Psoas muscle (tissue), 7 donors: ENCODE measurements at regions not wholly inside any gene's neighbourhood (a gene's known extent, or its start where the extent isn't known, plus 50 kb on each side); places are given as distances from the start of the nearest gene placed in this dataset.

ENCODE experiments used
- ATAC-seq, 4 donors: fragments of 200-7000 bp; cut with Tn5 transposase; one replicate each; pipeline ENCODE4 v1.9.1; 2020; ENCODE audit warnings: moderate library complexity in 3 of 4, mild to moderate bottlenecking in 2 of 4
- DNase-seq, 2 donors: peaks; one replicate each; pipeline ENCODE4 v3.0.0-alpha.2; 2020
- H3K27ac ChIP-seq: fragments of 200-600 bp; one replicate; pipeline ENCODE4 v1.8.0; 2022
- H3K27me3 ChIP-seq, 3 donors: fragments of 200-600 bp in 1 of 3; one replicate each; pipeline versions ENCODE4 v1.6.1 to v1.8.0; 2013 to 2022; ENCODE audit warnings: low read length in 2 of 3, mild to moderate bottlenecking in 2 of 3, moderate library complexity in 1 of 3; ENCODE audit not compliant: insufficient read depth in 3 of 3
- H3K36me3 ChIP-seq, 2 donors: fragments of 200-600 bp in 1 of 2; one replicate each; pipeline versions ENCODE4 v1.6.1 to v1.8.0; 2013 to 2022; ENCODE audit warnings: low read depth in 1 of 2, mild to moderate bottlenecking in 1 of 2, moderate library complexity in 1 of 2; ENCODE audit not compliant: insufficient read depth in 1 of 2
- H3K4me1 ChIP-seq: fragments of 200-600 bp; one replicate; pipeline ENCODE4 v1.8.0; 2022
- H3K4me3 ChIP-seq: fragments of 200-600 bp; one replicate; pipeline ENCODE4 v1.8.0; 2022; ENCODE audit warnings: mild to moderate bottlenecking
- H3K9me3 ChIP-seq: fragments of 200-600 bp; one replicate; pipeline ENCODE4 v1.8.0; 2022
- WGBS, 3 donors: extraction: QIAGEN DNeasy Blood & Tissue Kit; methylation state at CpG; one replicate each; pipeline versions ENCODE4 v1.1.6 to v1.1.7; 2013; 5-methylcytosine and 5-hydroxymethylcytosine counted together
- intact Hi-C, 2 donors: fragments of 100-400 bp; cut with DNase I; formaldehyde crosslinking; loops; one replicate each; pipeline versions ENCODE4 v1.11.0 to v1.14.2; 2022
- TF ChIP-seq, protein P1 (sequence below): fragments of 200-600 bp; IDR thresholded peaks from one replicate; pipeline ENCODE4 v1.8.0; 2022; ENCODE audit warnings: antibody characterized with exemption
- donor health status: healthy with polysubstance abuse.
- donor health status: DM: no; HTN: no; CAD: no; lungs with moderate emphysema.
- donor health status: Bipolar disorder and iron deficiency.
- donor health status: healthy.
- donor health status: DM: yes; HTN: yes; CAD: no.
- donor health status: DM: no; HTN: no; CAD: no.
- donor health status: DM: yes; HTN: yes; CAD: no.

GRCh38 chr5:174999581-174999980 is 275.2 kb downstream of the MSX2 start:
- WGBS, 3 donors = 38 to 49% (median 46%) methylated on average over 8 of the region's 8 CpGs
- intact Hi-C loops = no loop called here
- H3K4me3 ChIP-seq = no peak overlapping the region
- no peak overlapping the region for H3K27ac ChIP-seq
- TF ChIP-seq, protein P1, sequence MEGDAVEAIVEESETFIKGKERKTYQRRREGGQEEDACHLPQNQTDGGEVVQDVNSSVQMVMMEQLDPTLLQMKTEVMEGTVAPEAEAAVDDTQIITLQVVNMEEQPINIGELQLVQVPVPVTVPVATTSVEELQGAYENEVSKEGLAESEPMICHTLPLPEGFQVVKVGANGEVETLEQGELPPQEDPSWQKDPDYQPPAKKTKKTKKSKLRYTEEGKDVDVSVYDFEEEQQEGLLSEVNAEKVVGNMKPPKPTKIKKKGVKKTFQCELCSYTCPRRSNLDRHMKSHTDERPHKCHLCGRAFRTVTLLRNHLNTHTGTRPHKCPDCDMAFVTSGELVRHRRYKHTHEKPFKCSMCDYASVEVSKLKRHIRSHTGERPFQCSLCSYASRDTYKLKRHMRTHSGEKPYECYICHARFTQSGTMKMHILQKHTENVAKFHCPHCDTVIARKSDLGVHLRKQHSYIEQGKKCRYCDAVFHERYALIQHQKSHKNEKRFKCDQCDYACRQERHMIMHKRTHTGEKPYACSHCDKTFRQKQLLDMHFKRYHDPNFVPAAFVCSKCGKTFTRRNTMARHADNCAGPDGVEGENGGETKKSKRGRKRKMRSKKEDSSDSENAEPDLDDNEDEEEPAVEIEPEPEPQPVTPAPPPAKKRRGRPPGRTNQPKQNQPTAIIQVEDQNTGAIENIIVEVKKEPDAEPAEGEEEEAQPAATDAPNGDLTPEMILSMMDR = no peak
- peaks cover 10% of the 10 kb centered on the region for H3K9me3 ChIP-seq
- no peaks in the 10 kb centered on the region for H3K36me3 ChIP-seq
- no peaks in the 10 kb centered on the region for H3K27me3 ChIP-seq
- no peak for ATAC-seq
- no peak for DNase-seq
- H3K4me1 ChIP-seq = no peaks in the 10 kb centered on the region

DNA sequence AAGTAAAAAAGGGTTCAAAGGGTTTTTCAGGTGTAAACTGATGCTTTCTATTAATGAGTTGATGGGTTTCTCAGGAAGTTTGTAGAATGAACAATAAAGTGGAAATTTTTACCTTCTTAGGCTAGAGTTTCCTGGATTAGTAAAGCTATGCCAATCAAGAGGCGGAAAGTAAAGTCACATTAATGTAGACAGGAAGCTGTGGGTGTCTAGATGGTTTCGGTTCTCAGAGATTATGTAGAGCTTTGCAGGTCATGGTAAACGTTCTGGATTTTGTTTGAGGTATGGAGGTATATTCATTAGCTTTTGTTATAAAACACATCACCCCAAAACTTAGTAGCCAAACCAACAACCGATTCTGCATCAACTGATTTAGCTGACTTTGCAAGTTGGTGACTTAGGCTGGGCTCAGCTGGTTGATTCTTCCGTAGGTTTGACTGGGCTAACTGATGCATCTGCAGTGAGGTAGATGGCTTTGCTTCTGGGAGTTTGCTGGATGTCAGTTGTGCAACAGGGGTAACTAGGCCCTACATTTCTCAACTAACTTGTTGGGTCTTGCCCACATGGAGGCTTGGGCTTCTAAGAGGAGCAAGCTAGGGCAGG is 273.8 kb downstream of the MSX2 start:
- no peak for ATAC-seq
- H3K4me3 ChIP-seq = no peak overlapping the region

GRCh38 chr5:174997688-174998087 is 273.3 kb downstream of the MSX2 start:
- no peak overlapping the region for H3K27ac ChIP-seq
- H3K4me3 ChIP-seq = no peak overlapping the region
- H3K36me3 ChIP-seq = no peaks in the 10 kb centered on the region
- no peak for ATAC-seq
- TF ChIP-seq, protein P1 = no peak
- WGBS, 3 donors = 0 to 55% (median 38%) methylated on average over 1 of the region's 1 CpG
- H3K9me3 ChIP-seq = peaks cover 10% of the 10 kb centered on the region
- H3K4me1 ChIP-seq = no peaks in the 10 kb centered on the region
- intact Hi-C loops = no loop called here
- DNase-seq = no peak
- H3K27me3 ChIP-seq = no peaks in the 10 kb centered on the region

More for the DNA sequence above, 273.8 kb downstream of the MSX2 start:
- TF ChIP-seq, protein P1 = no peak
- WGBS, 3 donors = 80 to 84% (median 81%) methylated on average over 5 of the region's 5 CpGs
- intact Hi-C loops = no loop called here
- H3K27me3 ChIP-seq = no peaks in the 10 kb centered on the region
- no peak overlapping the region for H3K27ac ChIP-seq
- H3K36me3 ChIP-seq = no peaks in the 10 kb centered on the region
- peaks cover 10% of the 10 kb centered on the region for H3K9me3 ChIP-seq
- DNase-seq = no peak
- H3K4me1 ChIP-seq = no peaks in the 10 kb centered on the region

GRCh38 chr5:174996941-174997340 is 272.6 kb downstream of the MSX2 start:
- no peak for ATAC-seq
- no peak for DNase-seq
- intact Hi-C loops = no loop called here
- WGBS, 3 donors = 81 to 83% (median 82%) methylated on average over 4 of the region's 4 CpGs
- H3K27ac ChIP-seq = no peak overlapping the region
- H3K36me3 ChIP-seq = no peaks in the 10 kb centered on the region
- peaks cover 10% of the 10 kb centered on the region for H3K9me3 ChIP-seq
- H3K4me3 ChIP-seq = no peak overlapping the region
- no peaks in the 10 kb centered on the region for H3K4me1 ChIP-seq
- TF ChIP-seq, protein P1 = no peak
- H3K27me3 ChIP-seq = no peaks in the 10 kb centered on the region

DNA sequence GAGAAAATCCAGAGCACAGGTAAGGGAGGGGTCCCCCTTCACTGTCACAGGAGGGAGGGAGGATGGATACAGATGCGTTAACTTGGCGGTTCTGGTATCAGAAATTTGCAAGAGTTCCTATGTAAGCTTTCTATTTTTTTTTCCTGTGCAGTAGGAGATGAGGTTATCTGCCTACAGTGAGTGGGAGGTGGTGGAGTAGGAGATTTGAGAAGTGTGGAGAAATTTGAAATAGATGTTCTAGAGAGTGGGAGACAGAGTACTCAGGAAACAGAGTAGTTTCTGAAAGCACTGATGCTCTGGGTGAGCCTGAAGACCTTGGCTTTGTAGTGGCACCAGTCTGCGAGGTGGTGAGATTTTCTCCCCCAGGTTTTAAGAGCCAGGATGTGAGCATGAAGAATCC is 271.4 kb downstream of the MSX2 start:
- DNase-seq (no peak), ATAC-seq (no peak)
- TF ChIP-seq, protein P1 = no peak
- no peaks in the 10 kb centered on the region for H3K27me3 ChIP-seq
- no peaks in the 10 kb centered on the region for H3K4me1 ChIP-seq
- H3K27ac ChIP-seq = no peak overlapping the region
- no peak overlapping the region for H3K4me3 ChIP-seq
- 78 to 85% (median 82%) methylated on average over 3 of the region's 3 CpGs for WGBS, 3 donors
- peaks cover 10% of the 10 kb centered on the region for H3K9me3 ChIP-seq
- intact Hi-C loops = no loop called here
- no peaks in the 10 kb centered on the region for H3K36me3 ChIP-seq
